ENCODE measurements at regions not wholly inside any gene's neighbourhood (a gene's known extent, or its start where the extent isn't known, plus 50 kb on each side); places are given as distances from the start of the nearest gene placed in this dataset.
A peak's percentile ranks its signal among the peaks of the same experiment; 100 is the strongest.

DNA sequence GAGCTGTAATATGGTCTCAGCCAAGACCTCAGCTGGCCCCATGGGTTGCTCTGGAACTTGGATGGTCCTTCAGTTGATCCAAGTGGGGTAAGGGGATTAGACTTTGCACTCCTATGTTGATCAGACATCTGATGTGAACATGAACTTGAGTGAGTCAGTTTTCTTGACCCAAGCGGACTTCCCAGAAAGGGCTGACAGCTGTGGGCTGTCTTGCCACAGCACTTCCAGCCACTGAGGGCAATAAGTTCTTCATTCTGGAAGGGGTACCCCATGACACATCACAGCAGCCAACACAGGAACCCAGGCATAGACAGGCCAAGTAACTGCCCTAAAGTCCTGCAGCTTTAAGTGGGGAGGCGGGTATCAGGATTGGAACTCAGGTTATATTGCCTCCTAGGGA lies 93.9 kb upstream of the USP24 start:
- H3K18ac ChIP-seq (ENCODE audit: low read depth in 1 of 2, low read length in 2 of 2), result peak overlapping the region in 1 of 2 experiments; percentile 16
- H3K79me1 ChIP-seq (replicated peaks; ENCODE audit: low read length, poor library complexity, severe bottlenecking), result no peaks in the 10 kb centered on the region
- H2BK5ac ChIP-seq (ENCODE audit: low read depth, low read length, poor library complexity, severe bottlenecking), result no peak overlapping the region
- H2AK5ac ChIP-seq (ENCODE audit: low read length, severe bottlenecking), result no peak overlapping the region
- H2AFZ ChIP-seq (ENCODE audit: low read depth, low read length), result no peak overlapping the region
- H3K23ac ChIP-seq (ENCODE audit: low read length in 2 of 2), result no peak overlapping the region
- H4K91ac ChIP-seq (ENCODE audit: low read length), result peak overlapping the region; percentile 57
- H4K8ac ChIP-seq (ENCODE audit: low read length), result peak overlapping the region; percentile 64
- 55% methylated on average over 2 of the region's 2 CpGs for WGBS
- H3K9ac ChIP-seq (ENCODE audit: low read length), result no peak overlapping the region
- peak; percentile 85 for DNase-seq
- H3K27me3 ChIP-seq (ENCODE audit: control insufficient read depth in 1 of 2, insufficient read depth in 1 of 2, low read length in 2 of 2), result no peaks in the 10 kb centered on the region
- H3K4me3 ChIP-seq (ENCODE audit: insufficient read depth in 1 of 2, low read depth in 1 of 2, low read length in 2 of 2), result no peak overlapping the region
- H2BK15ac ChIP-seq (ENCODE audit: low read depth, poor library complexity, severe bottlenecking), result no peak overlapping the region
- peak overlapping the region in 1 of 2 experiments; percentile 88 for H3K14ac ChIP-seq (ENCODE audit: low read length in 2 of 2)
- no peak overlapping the region for H3K4ac ChIP-seq (ENCODE audit: low read depth in 1 of 2, low read length in 2 of 2)
- peak overlapping the region; percentile 49 to 68 for H2BK12ac ChIP-seq (ENCODE audit: low read length in 2 of 2)
- no peaks in the 10 kb centered on the region for H3K36me3 ChIP-seq (ENCODE audit: control insufficient read depth in 1 of 2, insufficient read depth in 2 of 2, low read depth in 1 of 2, low read length in 2 of 2)
- H2BK120ac ChIP-seq (ENCODE audit: low read depth, low read length), result peak overlapping the region; percentile 66
- no peak overlapping the region for H3K27ac ChIP-seq (ENCODE audit: low read length, poor library complexity, severe bottlenecking)
- peaks cover 10% of the 10 kb centered on the region for H3K4me1 ChIP-seq (ENCODE audit: control insufficient read depth, insufficient read depth, low read depth, low read length)
- no peaks in the 10 kb centered on the region for H3K9me3 ChIP-seq (ENCODE audit: control insufficient read depth, low read length)
- no peak overlapping the region for H3K4me2 ChIP-seq (ENCODE audit: low read length, poor library complexity, severe bottlenecking)

DNA sequence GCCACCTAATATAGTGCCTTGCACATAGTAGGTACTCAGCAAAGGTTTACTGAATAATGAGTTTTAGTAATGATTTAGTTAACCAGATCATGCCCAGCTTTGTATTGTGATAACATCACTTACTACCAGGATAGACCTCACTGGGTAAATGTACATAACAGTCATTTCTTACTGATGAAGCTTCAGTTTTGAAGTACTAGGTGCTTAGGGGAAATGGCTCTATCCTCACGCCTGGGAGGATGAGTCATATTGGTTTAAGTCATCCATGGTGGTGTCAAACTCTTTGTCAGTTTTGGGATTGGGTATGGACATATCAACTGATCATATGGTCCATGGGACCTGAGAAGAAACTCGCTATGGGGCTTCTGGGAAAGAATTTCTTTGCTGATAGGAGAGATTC lies 90.6 kb upstream of the USP24 start:
- DNase-seq, result peak; percentile 46
- H3K18ac ChIP-seq (ENCODE audit: low read depth in 1 of 2, low read length in 2 of 2), result no peak overlapping the region
- no peak overlapping the region for H3K23ac ChIP-seq (ENCODE audit: low read length in 2 of 2)
- 50% methylated on average over 2 of the region's 2 CpGs for WGBS
- no peaks in the 10 kb centered on the region for H3K79me1 ChIP-seq (replicated peaks; ENCODE audit: low read length, poor library complexity, severe bottlenecking)
- no peak overlapping the region for H3K4me3 ChIP-seq (ENCODE audit: insufficient read depth in 1 of 2, low read depth in 1 of 2, low read length in 2 of 2)
- H2BK120ac ChIP-seq (ENCODE audit: low read depth, low read length), result no peak overlapping the region
- no peak overlapping the region for H4K8ac ChIP-seq (ENCODE audit: low read length)
- no peak overlapping the region for H2BK12ac ChIP-seq (ENCODE audit: low read length in 2 of 2)
- H3K4me1 ChIP-seq (ENCODE audit: control insufficient read depth, insufficient read depth, low read depth, low read length), result peaks cover 8% of the 10 kb centered on the region
- H3K9me3 ChIP-seq (ENCODE audit: control insufficient read depth, low read length), result no peaks in the 10 kb centered on the region
- H4K91ac ChIP-seq (ENCODE audit: low read length), result no peak overlapping the region
- H3K27ac ChIP-seq (ENCODE audit: low read length, poor library complexity, severe bottlenecking), result no peak overlapping the region
- no peak overlapping the region for H2AK5ac ChIP-seq (ENCODE audit: low read length, severe bottlenecking)
- no peak overlapping the region for H2AFZ ChIP-seq (ENCODE audit: low read depth, low read length)
- H3K4ac ChIP-seq (ENCODE audit: low read depth in 1 of 2, low read length in 2 of 2), result no peak overlapping the region
- no peak overlapping the region for H2BK5ac ChIP-seq (ENCODE audit: low read depth, low read length, poor library complexity, severe bottlenecking)
- no peak overlapping the region for H3K4me2 ChIP-seq (ENCODE audit: low read length, poor library complexity, severe bottlenecking)
- no peak overlapping the region for H3K14ac ChIP-seq (ENCODE audit: low read length in 2 of 2)
- H2BK15ac ChIP-seq (ENCODE audit: low read depth, poor library complexity, severe bottlenecking), result no peak overlapping the region
- no peaks in the 10 kb centered on the region for H3K36me3 ChIP-seq (ENCODE audit: control insufficient read depth in 1 of 2, insufficient read depth in 2 of 2, low read depth in 1 of 2, low read length in 2 of 2)
- no peaks in the 10 kb centered on the region for H3K27me3 ChIP-seq (ENCODE audit: control insufficient read depth in 1 of 2, insufficient read depth in 1 of 2, low read length in 2 of 2)
- no peak overlapping the region for H3K9ac ChIP-seq (ENCODE audit: low read length)

DNA sequence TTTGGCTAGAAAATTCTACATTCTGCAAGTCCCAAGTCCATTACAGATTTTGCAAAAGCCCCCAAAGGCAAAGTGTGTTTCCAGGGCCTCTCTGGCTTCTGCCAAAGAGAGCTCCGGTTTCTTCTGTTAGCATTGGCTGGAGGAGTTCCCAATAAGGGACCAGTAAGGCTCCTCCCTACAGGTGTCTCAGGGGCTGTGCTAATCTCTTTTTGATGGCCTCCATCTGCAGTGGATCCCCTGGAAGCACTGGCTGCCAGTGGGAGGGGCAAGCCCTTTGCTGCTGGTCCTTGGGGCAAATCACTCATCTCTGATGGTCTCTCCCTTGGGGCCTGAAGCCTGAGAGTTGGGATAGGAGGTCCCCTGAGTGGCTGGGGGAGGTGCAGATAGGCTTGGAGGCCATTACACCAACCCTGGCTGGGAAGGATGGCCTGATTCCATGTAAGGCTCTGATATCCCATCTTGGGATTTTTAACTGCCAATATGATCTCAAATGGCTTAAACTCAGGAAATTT lies 89.1 kb upstream of the USP24 start:
- H2BK120ac ChIP-seq (ENCODE audit: low read depth, low read length), result no peak overlapping the region
- H3K79me1 ChIP-seq (replicated peaks; ENCODE audit: low read length, poor library complexity, severe bottlenecking), result no peaks in the 10 kb centered on the region
- no peak overlapping the region for H2BK5ac ChIP-seq (ENCODE audit: low read depth, low read length, poor library complexity, severe bottlenecking)
- peaks cover 3% of the 10 kb centered on the region for H3K4me1 ChIP-seq (ENCODE audit: control insufficient read depth, insufficient read depth, low read depth, low read length)
- no peak overlapping the region for H2BK12ac ChIP-seq (ENCODE audit: low read length in 2 of 2)
- peak overlapping the region in 1 of 2 experiments; percentile 35 for H3K4ac ChIP-seq (ENCODE audit: low read depth in 1 of 2, low read length in 2 of 2)
- H3K23ac ChIP-seq (ENCODE audit: low read length in 2 of 2), result no peak overlapping the region
- no peak overlapping the region for H3K9ac ChIP-seq (ENCODE audit: low read length)
- no peak overlapping the region for H3K4me2 ChIP-seq (ENCODE audit: low read length, poor library complexity, severe bottlenecking)
- no peak for DNase-seq
- no peak overlapping the region for H3K27ac ChIP-seq (ENCODE audit: low read length, poor library complexity, severe bottlenecking)
- H3K27me3 ChIP-seq (ENCODE audit: control insufficient read depth in 1 of 2, insufficient read depth in 1 of 2, low read length in 2 of 2), result no peaks in the 10 kb centered on the region
- no peak overlapping the region for H2AK5ac ChIP-seq (ENCODE audit: low read length, severe bottlenecking)
- no peaks in the 10 kb centered on the region for H3K9me3 ChIP-seq (ENCODE audit: control insufficient read depth, low read length)
- H2AFZ ChIP-seq (ENCODE audit: low read depth, low read length), result no peak overlapping the region
- no peak overlapping the region for H3K4me3 ChIP-seq (ENCODE audit: insufficient read depth in 1 of 2, low read depth in 1 of 2, low read length in 2 of 2)
- no peak overlapping the region for H3K18ac ChIP-seq (ENCODE audit: low read depth in 1 of 2, low read length in 2 of 2)
- no peak overlapping the region for H2BK15ac ChIP-seq (ENCODE audit: low read depth, poor library complexity, severe bottlenecking)
- no peak overlapping the region for H4K8ac ChIP-seq (ENCODE audit: low read length)
- H3K14ac ChIP-seq (ENCODE audit: low read length in 2 of 2), result no peak overlapping the region
- WGBS, result 82% methylated on average over 1 of the region's 1 CpG
- no peak overlapping the region for H4K91ac ChIP-seq (ENCODE audit: low read length)
- no peaks in the 10 kb centered on the region for H3K36me3 ChIP-seq (ENCODE audit: control insufficient read depth in 1 of 2, insufficient read depth in 2 of 2, low read depth in 1 of 2, low read length in 2 of 2)

DNA sequence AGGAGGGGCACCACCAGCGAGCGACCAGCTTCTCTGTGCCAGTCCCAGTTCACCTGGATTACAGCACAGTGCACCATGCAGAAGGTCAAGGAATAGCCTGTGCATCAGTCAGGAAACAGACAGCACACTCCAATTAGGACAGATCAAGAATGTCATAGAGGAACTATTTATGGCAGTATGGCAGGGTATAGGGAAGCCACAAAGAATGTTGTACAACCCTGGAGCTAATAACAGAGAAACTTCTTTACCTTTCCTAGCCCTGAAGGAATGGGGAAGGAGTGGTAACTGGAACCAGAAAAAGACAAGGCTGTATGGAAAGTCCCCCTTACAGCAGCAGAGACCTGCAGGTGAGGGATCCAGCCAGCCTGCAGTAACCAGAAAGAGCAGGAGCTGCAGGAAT lies 87.8 kb upstream of the USP24 start:
- no peak overlapping the region for H2BK5ac ChIP-seq (ENCODE audit: low read depth, low read length, poor library complexity, severe bottlenecking)
- no peaks in the 10 kb centered on the region for H3K79me1 ChIP-seq (replicated peaks; ENCODE audit: low read length, poor library complexity, severe bottlenecking)
- WGBS, result 100% methylated on average over 2 of the region's 2 CpGs
- no peaks in the 10 kb centered on the region for H3K36me3 ChIP-seq (ENCODE audit: control insufficient read depth in 1 of 2, insufficient read depth in 2 of 2, low read depth in 1 of 2, low read length in 2 of 2)
- H3K4me2 ChIP-seq (ENCODE audit: low read length, poor library complexity, severe bottlenecking), result no peak overlapping the region
- H2AK5ac ChIP-seq (ENCODE audit: low read length, severe bottlenecking), result no peak overlapping the region
- no peak overlapping the region for H3K4ac ChIP-seq (ENCODE audit: low read depth in 1 of 2, low read length in 2 of 2)
- H3K9me3 ChIP-seq (ENCODE audit: control insufficient read depth, low read length), result no peaks in the 10 kb centered on the region
- H3K18ac ChIP-seq (ENCODE audit: low read depth in 1 of 2, low read length in 2 of 2), result peak overlapping the region in 1 of 2 experiments; percentile 41
- H3K27ac ChIP-seq (ENCODE audit: low read length, poor library complexity, severe bottlenecking), result no peak overlapping the region
- H3K4me1 ChIP-seq (ENCODE audit: control insufficient read depth, insufficient read depth, low read depth, low read length), result no peaks in the 10 kb centered on the region
- no peak for DNase-seq
- H3K4me3 ChIP-seq (ENCODE audit: insufficient read depth in 1 of 2, low read depth in 1 of 2, low read length in 2 of 2), result no peak overlapping the region
- no peak overlapping the region for H2BK12ac ChIP-seq (ENCODE audit: low read length in 2 of 2)
- H2BK120ac ChIP-seq (ENCODE audit: low read depth, low read length), result no peak overlapping the region
- no peak overlapping the region for H3K9ac ChIP-seq (ENCODE audit: low read length)
- no peak overlapping the region for H2AFZ ChIP-seq (ENCODE audit: low read depth, low read length)
- H4K91ac ChIP-seq (ENCODE audit: low read length), result no peak overlapping the region
- no peak overlapping the region for H3K23ac ChIP-seq (ENCODE audit: low read length in 2 of 2)
- no peak overlapping the region for H2BK15ac ChIP-seq (ENCODE audit: low read depth, poor library complexity, severe bottlenecking)
- H3K27me3 ChIP-seq (ENCODE audit: control insufficient read depth in 1 of 2, insufficient read depth in 1 of 2, low read length in 2 of 2), result no peaks in the 10 kb centered on the region
- no peak overlapping the region for H3K14ac ChIP-seq (ENCODE audit: low read length in 2 of 2)
- no peak overlapping the region for H4K8ac ChIP-seq (ENCODE audit: low read length)
